ENCODE measurements at regions not wholly inside any gene's neighbourhood (a gene's known extent, or its start where the extent isn't known, plus 50 kb on each side); places are given as distances from the start of the nearest gene placed in this dataset.
A peak's percentile ranks its signal among the peaks of the same experiment; 100 is the strongest.
"Not testable (repeated sequence)": the region's sequence is repeated elsewhere in the genome, so short reads cannot be mapped to it uniquely, and the experiment has no call there.

- ATAC-seq (ENCODE audit: low read depth in 2 of 2), result no peak
- no peaks in the 10 kb centered on the region for H3K36me3 Mint-ChIP-seq
- no peaks in the 10 kb centered on the region for H3K9me3 Mint-ChIP-seq
- H3K27me3 Mint-ChIP-seq, result peaks cover 21 to 35% (median 21%) of the 10 kb centered on the region in 3 donors
- H3K4me1 Mint-ChIP-seq, result no peaks in the 10 kb centered on the region
- no peak overlapping the region for H3K4me3 Mint-ChIP-seq
- H3K27ac Mint-ChIP-seq, result no peak overlapping the region
- DNase-seq, result no peak
These were observed 255.7 kb downstream of the RRAGC start for GRCh38 chr1:38603907-38604306.

- Mint-ChIP-seq H3K36me3 (no peaks in the 10 kb centered on the region), H3K27me3 (peaks cover 27 to 43% (median 36%) of the 10 kb centered on the region in 3 donors), H3K4me3 (no peak overlapping the region), H3K27ac (no peak overlapping the region), H3K9me3 (peaks cover 0 to 8% (median 0%) of the 10 kb centered on the region in 7 donors), H3K4me1 (no peaks in the 10 kb centered on the region)
- ATAC-seq (ENCODE audit: low read depth in 2 of 2) (no peak), DNase-seq (no peak)
These were observed 258.7 kb downstream of the RRAGC start for GRCh38 chr1:38600905-38601304.

GRCh38 chr1:38600286-38600685 lies 259.3 kb downstream of the RRAGC start:
- no peak for ATAC-seq (ENCODE audit: low read depth in 2 of 2)
- H3K4me3 Mint-ChIP-seq, result no peak overlapping the region
- H3K4me1 Mint-ChIP-seq, result no peaks in the 10 kb centered on the region
- no peak for DNase-seq
- peaks cover 31 to 46% (median 38%) of the 10 kb centered on the region in 3 donors for H3K27me3 Mint-ChIP-seq
- H3K27ac Mint-ChIP-seq, result no peak overlapping the region
- no peaks in the 10 kb centered on the region for H3K36me3 Mint-ChIP-seq
- peaks cover 0 to 14% (median 2%) of the 10 kb centered on the region in 7 donors for H3K9me3 Mint-ChIP-seq

GRCh38 chr1:38598118-38598517 lies 261.5 kb downstream of the RRAGC start:
- ATAC-seq (ENCODE audit: low read depth in 2 of 2) (no peak), DNase-seq (no peak)
- peaks cover 39 to 59% (median 58%) of the 10 kb centered on the region in 3 donors for H3K27me3 Mint-ChIP-seq
- H3K4me1 Mint-ChIP-seq, result no peaks in the 10 kb centered on the region
- no peak overlapping the region for H3K27ac Mint-ChIP-seq
- H3K9me3 Mint-ChIP-seq, result peaks cover 0 to 35% (median 12%) of the 10 kb centered on the region in 7 donors
- H3K4me3 Mint-ChIP-seq, result no peak overlapping the region
- peaks cover 6 to 13% of the 10 kb centered on the region in 2 donors for H3K36me3 Mint-ChIP-seq

- Mint-ChIP-seq H3K9me3 (peaks cover 0 to 20% (median 12%) of the 10 kb centered on the region in 7 donors), H3K27me3 (peaks cover 10 to 51% (median 21%) of the 10 kb centered on the region in 3 donors), H3K36me3 (peaks cover 4 to 18% of the 10 kb centered on the region in 2 donors), H3K27ac (no peak overlapping the region), H3K4me1 (peaks cover 15 to 18% (median 17%) of the 10 kb centered on the region in 3 donors), H3K4me3 (no peak overlapping the region)
- DNase-seq (no peak), ATAC-seq (ENCODE audit: low read depth in 2 of 2) (no peak)
These were observed 270.5 kb downstream of the RRAGC start for GRCh38 chr1:38589036-38589435.

GRCh38 chr1:38587766-38588165 lies 271.8 kb downstream of the RRAGC start:
- Mint-ChIP-seq H3K4me3 (no peak overlapping the region), H3K27me3 (peaks cover 11 to 53% (median 12%) of the 10 kb centered on the region in 3 donors), H3K9me3 (peaks cover 4 to 16% (median 7%) of the 10 kb centered on the region in 7 donors), H3K4me1 (peaks cover 15 to 18% (median 17%) of the 10 kb centered on the region in 3 donors), H3K27ac (no peak overlapping the region), H3K36me3 (peaks cover 4 to 6% of the 10 kb centered on the region in 2 donors)
- DNase-seq, result no peak
- no peak for ATAC-seq (ENCODE audit: low read depth in 2 of 2)

- ATAC-seq (ENCODE audit: low read depth in 2 of 2) (peak; percentile 25 to 51), DNase-seq (peak; percentile 42)
- peaks cover 0 to 11% (median 4%) of the 10 kb centered on the region in 7 donors for H3K9me3 Mint-ChIP-seq
- no peaks in the 10 kb centered on the region for H3K36me3 Mint-ChIP-seq
- H3K4me3 Mint-ChIP-seq, result peak overlapping the region in 5 of 8 donors; percentile 22 to 52 (median 47)
- peaks cover 11 to 50% (median 16%) of the 10 kb centered on the region in 3 donors for H3K27me3 Mint-ChIP-seq
- peak overlapping the region in 1 of 6 donors; percentile 64 for H3K27ac Mint-ChIP-seq
- peaks cover 15 to 18% (median 17%) of the 10 kb centered on the region in 3 donors for H3K4me1 Mint-ChIP-seq
These were observed 272.5 kb downstream of the RRAGC start for GRCh38 chr1:38586993-38587646.

GRCh38 chr1:38585971-38586370 lies 273.6 kb downstream of the RRAGC start:
- no peak for ATAC-seq (ENCODE audit: low read depth in 2 of 2)
- H3K9me3 Mint-ChIP-seq, result peaks cover 0 to 8% (median 4%) of the 10 kb centered on the region in 7 donors
- H3K36me3 Mint-ChIP-seq, result no peaks in the 10 kb centered on the region
- H3K27ac Mint-ChIP-seq, result peak overlapping the region in 2 of 6 donors; percentile 28 to 85
- peaks cover 18 to 61% (median 27%) of the 10 kb centered on the region in 3 donors for H3K27me3 Mint-ChIP-seq
- peaks cover 15 to 18% (median 17%) of the 10 kb centered on the region in 3 donors for H3K4me1 Mint-ChIP-seq
- DNase-seq, result no peak
- no peak overlapping the region for H3K4me3 Mint-ChIP-seq

GRCh38 chr1:38585460-38585859 lies 274.1 kb downstream of the RRAGC start:
- Mint-ChIP-seq H3K27ac (peak overlapping the region in 1 of 6 donors; percentile 66), H3K36me3 (no peaks in the 10 kb centered on the region)

GRCh38 chr1:38584448-38585355 lies 274.9 kb downstream of the RRAGC start:
- Mint-ChIP-seq H3K4me3 (peak overlapping the region in 1 of 8 donors; percentile 62), H3K27me3 (peaks cover 25 to 64% (median 37%) of the 10 kb centered on the region in 3 donors), H3K9me3 (peaks cover 0 to 8% (median 4%) of the 10 kb centered on the region in 7 donors), H3K36me3 (no peaks in the 10 kb centered on the region), H3K27ac (peak overlapping the region in 1 of 6 donors; percentile 66), H3K4me1 (peaks cover 15 to 18% (median 17%) of the 10 kb centered on the region in 3 donors)
- ATAC-seq (ENCODE audit: low read depth in 2 of 2) (no peak), DNase-seq (no peak)

More at GRCh38 chr1:38585460-38585859, 274.1 kb downstream of the RRAGC start:
- DNase-seq (no peak), ATAC-seq (ENCODE audit: low read depth in 2 of 2) (no peak)
- Mint-ChIP-seq H3K27me3 (peaks cover 23 to 64% (median 32%) of the 10 kb centered on the region in 3 donors), H3K9me3 (peaks cover 0 to 8% (median 4%) of the 10 kb centered on the region in 7 donors), H3K4me1 (peaks cover 15 to 18% (median 17%) of the 10 kb centered on the region in 3 donors), H3K4me3 (no peak overlapping the region)

GRCh38 chr1:38583287-38583686 lies 276.3 kb downstream of the RRAGC start:
- H3K9me3 Mint-ChIP-seq; H3K36me3 Mint-ChIP-seq; H3K27ac Mint-ChIP-seq; H3K4me3 Mint-ChIP-seq; DNase-seq; ATAC-seq (ENCODE audit: low read depth in 2 of 2): not testable (repeated sequence)
- H3K27me3 Mint-ChIP-seq, result peaks cover 31 to 68% (median 47%) of the 10 kb centered on the region in 3 donors
- H3K4me1 Mint-ChIP-seq, result peaks cover 16 to 21% (median 19%) of the 10 kb centered on the region in 3 donors

- Mint-ChIP-seq H3K4me3 (no peak overlapping the region), H3K36me3 (peaks cover 0 to 8% of the 10 kb centered on the region in 2 donors), H3K27ac (no peak overlapping the region), H3K4me1 (peaks cover 15 to 19% (median 19%) of the 10 kb centered on the region in 3 donors), H3K27me3 (peaks cover 43 to 75% (median 56%) of the 10 kb centered on the region in 3 donors), H3K9me3 (peaks cover 0 to 8% (median 4%) of the 10 kb centered on the region in 7 donors)
- DNase-seq, result no peak
- no peak for ATAC-seq (ENCODE audit: low read depth in 2 of 2)
These were observed 278.2 kb downstream of the RRAGC start for GRCh38 chr1:38581396-38581795.

- H3K27me3 Mint-ChIP-seq, result peaks cover 50 to 80% (median 61%) of the 10 kb centered on the region in 3 donors
- H3K36me3 Mint-ChIP-seq, result peaks cover 0 to 8% of the 10 kb centered on the region in 2 donors
- H3K27ac Mint-ChIP-seq, result no peak overlapping the region
- peaks cover 0 to 6% (median 4%) of the 10 kb centered on the region in 7 donors for H3K9me3 Mint-ChIP-seq
- no peak overlapping the region for H3K4me3 Mint-ChIP-seq
- no peak for DNase-seq
- ATAC-seq (ENCODE audit: low read depth in 2 of 2), result no peak
- H3K4me1 Mint-ChIP-seq, result peaks cover 12 to 16% (median 16%) of the 10 kb centered on the region in 3 donors
These were observed 279.0 kb downstream of the RRAGC start for GRCh38 chr1:38580594-38580993.

Measured in naive B cell (primary cell).